Upper lobe of left lung (tissue), 4 donors: ENCODE measurements at regions not wholly inside any gene's neighbourhood (a gene's known extent, or its start where the extent isn't known, plus 50 kb on each side); places are given as distances from the start of the nearest gene placed in this dataset.

Experiments
- EP300 ChIP-seq, 4 donors: sonication (generic); formaldehyde crosslinking; IDR thresholded peaks; one replicate each; pipeline ENCODE4 v1.5.1; 2017; ENCODE audit warnings: antibody characterized with exemption in 4 of 4, control low read depth in 2 of 4
- POLR2AphosphoS5 ChIP-seq, 2 donors: sonication (generic); formaldehyde crosslinking; IDR thresholded peaks; one replicate each; pipeline ENCODE4 v1.5.1; 2017; ENCODE audit warnings: antibody characterized with exemption in 2 of 2
- TF ChIP-seq, protein P1 (sequence below), 6 experiments: fragments of 450-650 bp in 4 of 6; fragments of 200-600 bp in 2 of 6; sonication (generic) in 2 of 6; IDR thresholded peaks; one replicate each; pipeline ENCODE4 v1.5.1; 2016 to 2019; ENCODE audit warnings: antibody characterized with exemption in 6 of 6

GRCh38 chr10:33418301-33418700 lies 83.8 kb upstream of the NRP1 start:
- TF ChIP-seq, protein P1, sequence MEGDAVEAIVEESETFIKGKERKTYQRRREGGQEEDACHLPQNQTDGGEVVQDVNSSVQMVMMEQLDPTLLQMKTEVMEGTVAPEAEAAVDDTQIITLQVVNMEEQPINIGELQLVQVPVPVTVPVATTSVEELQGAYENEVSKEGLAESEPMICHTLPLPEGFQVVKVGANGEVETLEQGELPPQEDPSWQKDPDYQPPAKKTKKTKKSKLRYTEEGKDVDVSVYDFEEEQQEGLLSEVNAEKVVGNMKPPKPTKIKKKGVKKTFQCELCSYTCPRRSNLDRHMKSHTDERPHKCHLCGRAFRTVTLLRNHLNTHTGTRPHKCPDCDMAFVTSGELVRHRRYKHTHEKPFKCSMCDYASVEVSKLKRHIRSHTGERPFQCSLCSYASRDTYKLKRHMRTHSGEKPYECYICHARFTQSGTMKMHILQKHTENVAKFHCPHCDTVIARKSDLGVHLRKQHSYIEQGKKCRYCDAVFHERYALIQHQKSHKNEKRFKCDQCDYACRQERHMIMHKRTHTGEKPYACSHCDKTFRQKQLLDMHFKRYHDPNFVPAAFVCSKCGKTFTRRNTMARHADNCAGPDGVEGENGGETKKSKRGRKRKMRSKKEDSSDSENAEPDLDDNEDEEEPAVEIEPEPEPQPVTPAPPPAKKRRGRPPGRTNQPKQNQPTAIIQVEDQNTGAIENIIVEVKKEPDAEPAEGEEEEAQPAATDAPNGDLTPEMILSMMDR (IDR thresholded peaks at IDR 0.05) = no peak
- no peak for TF ChIP-seq EP300 (IDR thresholded peaks at IDR 0.05)
- no peak for TF ChIP-seq POLR2AphosphoS5 (IDR thresholded peaks at IDR 0.05)
